ENCODE measurements at regions not wholly inside any gene's neighbourhood (a gene's known extent, or its start where the extent isn't known, plus 50 kb on each side); places are given as distances from the start of the nearest gene placed in this dataset.
A peak's percentile ranks its signal among the peaks of the same experiment; 100 is the strongest.
"Not testable (repeated sequence)": the region's sequence is repeated elsewhere in the genome, so short reads cannot be mapped to it uniquely, and the experiment has no call there.

DNA sequence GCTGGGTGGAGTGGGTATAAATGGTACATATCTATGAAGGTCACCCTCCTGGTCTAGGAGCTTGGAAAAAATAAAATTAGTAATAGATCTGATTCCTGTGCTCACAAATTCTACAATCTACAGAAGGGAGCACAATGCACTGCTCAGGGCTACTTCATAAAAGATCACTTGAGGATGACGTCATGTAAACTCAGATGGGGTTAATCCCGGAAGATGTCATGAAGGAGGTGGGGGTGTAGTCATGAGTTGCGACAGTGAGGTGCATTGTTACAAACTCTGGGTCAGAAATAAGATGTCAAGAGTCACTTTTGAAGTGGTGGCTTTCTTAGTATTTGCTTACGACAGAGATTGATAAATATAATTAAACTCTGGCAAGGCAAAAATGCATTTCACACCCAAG, 68.2 kb downstream of the LHX9 start:
- TF ChIP-seq, protein P1, sequence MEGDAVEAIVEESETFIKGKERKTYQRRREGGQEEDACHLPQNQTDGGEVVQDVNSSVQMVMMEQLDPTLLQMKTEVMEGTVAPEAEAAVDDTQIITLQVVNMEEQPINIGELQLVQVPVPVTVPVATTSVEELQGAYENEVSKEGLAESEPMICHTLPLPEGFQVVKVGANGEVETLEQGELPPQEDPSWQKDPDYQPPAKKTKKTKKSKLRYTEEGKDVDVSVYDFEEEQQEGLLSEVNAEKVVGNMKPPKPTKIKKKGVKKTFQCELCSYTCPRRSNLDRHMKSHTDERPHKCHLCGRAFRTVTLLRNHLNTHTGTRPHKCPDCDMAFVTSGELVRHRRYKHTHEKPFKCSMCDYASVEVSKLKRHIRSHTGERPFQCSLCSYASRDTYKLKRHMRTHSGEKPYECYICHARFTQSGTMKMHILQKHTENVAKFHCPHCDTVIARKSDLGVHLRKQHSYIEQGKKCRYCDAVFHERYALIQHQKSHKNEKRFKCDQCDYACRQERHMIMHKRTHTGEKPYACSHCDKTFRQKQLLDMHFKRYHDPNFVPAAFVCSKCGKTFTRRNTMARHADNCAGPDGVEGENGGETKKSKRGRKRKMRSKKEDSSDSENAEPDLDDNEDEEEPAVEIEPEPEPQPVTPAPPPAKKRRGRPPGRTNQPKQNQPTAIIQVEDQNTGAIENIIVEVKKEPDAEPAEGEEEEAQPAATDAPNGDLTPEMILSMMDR (IDR thresholded peaks at IDR 0.05; ENCODE audit: insufficient read depth, missing control alignments): no peak
- peak; percentile 73 for FAIRE-seq

DNA sequence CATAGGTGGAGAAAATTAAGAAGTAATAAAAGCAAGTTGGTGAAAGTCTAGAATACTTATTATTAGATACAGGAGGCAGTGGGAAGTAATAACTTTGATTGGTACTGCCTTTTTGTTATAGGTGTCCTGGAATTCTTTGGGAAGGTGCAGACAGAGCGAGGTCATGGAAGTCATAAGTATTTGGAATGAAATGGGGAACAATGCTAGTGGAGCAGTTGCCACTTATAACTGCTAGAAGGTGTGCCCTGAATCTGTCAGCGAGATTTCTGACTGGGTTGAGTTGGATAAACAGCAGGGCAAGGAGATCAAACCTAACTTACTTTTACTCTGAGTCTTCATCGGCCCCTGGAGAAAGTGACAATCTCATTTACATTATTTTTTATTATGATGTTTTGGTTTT, 69.6 kb downstream of the LHX9 start:
- DNase-seq (ENCODE audit: insufficient read length, low spot score) (no peak), FAIRE-seq (no peak)
- TF ChIP-seq, protein P1 (IDR thresholded peaks at IDR 0.05; ENCODE audit: insufficient read depth, missing control alignments): no peak

More for the DNA sequence above, 68.2 kb downstream of the LHX9 start:
- DNase-seq (ENCODE audit: insufficient read length, low spot score): no peak

DNA sequence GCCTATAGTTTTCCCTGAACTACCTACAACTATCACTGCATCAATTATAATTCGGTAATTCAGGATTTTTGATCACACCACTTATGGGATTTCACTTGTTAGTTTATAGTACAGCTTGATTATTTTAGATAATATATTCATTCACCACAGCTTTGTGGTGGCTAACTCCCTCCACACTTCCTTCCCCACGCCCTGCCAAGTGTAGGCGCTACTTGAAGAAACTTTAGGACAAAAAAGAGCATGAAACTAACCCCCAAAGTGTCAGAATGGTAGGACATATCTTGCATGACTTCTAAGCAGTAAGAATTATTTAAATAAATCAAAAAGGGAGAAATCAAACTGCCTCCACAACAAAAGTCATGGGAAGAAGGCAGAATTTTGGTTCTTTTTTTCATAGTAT, 70.1 kb downstream of the LHX9 start:
- DNase-seq (ENCODE audit: insufficient read length, low spot score) (no peak), FAIRE-seq (no peak)
- TF ChIP-seq, protein P1 (IDR thresholded peaks at IDR 0.05; ENCODE audit: insufficient read depth, missing control alignments): no peak

DNA sequence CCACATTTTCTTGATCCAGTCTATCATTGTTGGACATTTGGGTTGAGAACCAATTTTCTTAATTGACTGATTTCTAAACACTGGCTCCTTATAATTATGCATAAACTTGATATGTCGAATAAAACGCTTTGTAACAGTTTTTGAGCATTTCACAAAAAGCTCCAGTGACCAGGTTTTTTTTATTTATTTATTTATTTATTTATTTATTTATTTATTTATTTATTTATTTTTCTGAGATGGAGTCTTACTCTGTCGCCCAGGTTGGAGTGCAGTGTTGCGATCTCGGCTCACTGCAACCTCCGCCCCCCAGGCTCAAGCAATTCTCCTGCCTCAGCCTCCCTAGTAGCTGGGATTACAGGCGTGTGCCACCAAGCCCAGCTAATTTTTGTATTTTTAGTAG, 71.4 kb downstream of the LHX9 start:
- DNase-seq (ENCODE audit: insufficient read length, low spot score); FAIRE-seq: not testable (repeated sequence)

DNA sequence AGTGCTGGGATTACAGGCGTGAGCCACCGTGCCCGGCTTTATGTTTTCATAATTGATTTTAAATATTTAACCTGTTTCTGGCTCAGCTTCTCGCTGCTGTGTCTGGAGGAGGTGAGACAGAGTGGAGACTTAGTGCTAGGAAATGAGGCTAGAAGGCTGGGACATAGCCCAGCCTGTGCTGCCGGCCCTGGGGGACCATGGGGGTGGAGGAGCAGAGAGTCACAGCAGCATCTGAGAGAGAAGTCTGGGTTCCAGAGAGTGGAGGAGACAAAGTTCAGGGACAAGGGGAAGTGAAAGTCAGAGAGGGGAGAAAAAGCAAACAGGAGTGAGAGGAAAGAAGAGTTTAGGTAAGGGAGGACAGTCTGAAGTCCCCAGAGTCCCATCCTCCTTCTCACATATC, 71.9 kb downstream of the LHX9 start:
- FAIRE-seq: no peak
- TF ChIP-seq, protein P1 (IDR thresholded peaks at IDR 0.05; ENCODE audit: insufficient read depth, missing control alignments): no peak
- DNase-seq (ENCODE audit: insufficient read length, low spot score): no peak

DNA sequence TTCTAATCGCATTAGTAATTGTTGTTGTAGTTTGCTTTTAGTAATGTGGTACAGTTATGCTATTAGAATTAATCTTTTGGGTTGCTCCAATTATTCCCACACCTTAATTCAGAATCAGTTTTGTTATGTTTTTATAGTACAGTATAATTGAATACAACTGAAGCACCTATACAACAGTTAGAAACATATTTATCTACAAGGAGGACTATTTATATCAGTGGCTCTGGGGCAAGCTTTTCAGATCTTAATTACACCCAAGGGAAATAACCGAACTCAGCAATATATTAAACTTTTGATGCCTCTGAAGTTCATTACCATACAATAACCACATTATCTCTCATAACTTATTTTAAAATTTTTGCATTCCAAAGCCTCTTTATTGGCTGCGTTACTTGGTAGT, 74.4 kb downstream of the LHX9 start:
- TF ChIP-seq, protein P1 (IDR thresholded peaks at IDR 0.05; ENCODE audit: insufficient read depth, missing control alignments): no peak
- FAIRE-seq (no peak), DNase-seq (ENCODE audit: insufficient read length, low spot score) (no peak)

DNA sequence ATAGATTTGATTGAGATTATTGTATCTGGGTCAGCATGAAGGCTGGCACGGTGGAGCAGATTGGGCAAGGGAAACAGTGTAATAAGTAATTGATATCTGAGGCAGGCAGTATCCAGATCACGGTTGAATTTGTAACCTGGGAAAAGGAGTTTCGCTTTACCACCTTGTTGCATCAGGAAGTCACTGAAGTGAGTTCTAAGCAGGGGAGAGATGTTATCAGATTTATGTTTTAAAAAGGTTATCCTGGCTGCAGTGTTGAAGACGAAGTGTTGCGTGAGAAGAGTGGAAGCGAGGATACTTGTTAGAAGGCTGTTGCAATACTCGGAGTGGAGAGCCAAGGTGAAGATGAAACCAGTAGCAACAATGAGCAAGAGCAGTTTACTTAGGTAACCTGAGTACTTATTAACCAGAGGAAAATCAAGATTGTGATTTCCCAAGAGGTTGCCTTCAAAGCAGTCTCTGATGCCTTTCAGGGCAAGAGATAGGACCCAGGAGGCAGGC, 77.8 kb downstream of the LHX9 start:
- FAIRE-seq (peak; percentile 51), DNase-seq (ENCODE audit: insufficient read length, low spot score) (no peak)
- TF ChIP-seq, protein P1 (IDR thresholded peaks at IDR 0.05; ENCODE audit: insufficient read depth, missing control alignments): no peak

Measured in D721Med (cell line).